Mesenchymal stem cell (in vitro differentiated cells and primary cell): ENCODE measurements at regions not wholly inside any gene's neighbourhood (a gene's known extent, or its start where the extent isn't known, plus 50 kb on each side); places are given as distances from the start of the nearest gene placed in this dataset.
"Not testable (repeated sequence)": the region's sequence is repeated elsewhere in the genome, so short reads cannot be mapped to it uniquely, and the experiment has no call there.

Source experiments
- DNase-seq: peaks from one replicate; pipeline ENCODE4 v3.0.0-alpha.2; 2013
- H2AFZ ChIP-seq: one replicate; pipeline ENCODE4 v1.6.1; 2013; ENCODE audit warnings: low read depth, mild to moderate bottlenecking, control low read depth, inconsistent platforms, low read length, moderate library complexity
- H2AK5ac ChIP-seq: 2 replicates; pipeline ENCODE4 v1.6.1; 2013; ENCODE audit warnings: low read length, moderate library complexity, mild to moderate bottlenecking, inconsistent platforms; ENCODE audit not compliant: severe bottlenecking
- H2BK120ac ChIP-seq: one replicate; pipeline ENCODE4 v1.6.1; 2013; ENCODE audit warnings: low read depth, mild to moderate bottlenecking, inconsistent platforms, low read length, moderate library complexity
- H2BK12ac ChIP-seq, 2 experiments: one replicate each; pipeline ENCODE4 v1.6.1; 2013; ENCODE audit warnings: inconsistent platforms in 2 of 2, low read length in 2 of 2, mild to moderate bottlenecking in 2 of 2, moderate library complexity in 2 of 2, control low read depth in 1 of 2
- H2BK15ac ChIP-seq: one replicate; pipeline ENCODE4 v1.6.1; 2013; ENCODE audit warnings: mild to moderate bottlenecking, low read depth, inconsistent platforms; ENCODE audit not compliant: poor library complexity, severe bottlenecking
- H2BK5ac ChIP-seq: 2 replicates; pipeline ENCODE4 v1.6.1; 2013; ENCODE audit warnings: low read depth, mild to moderate bottlenecking, low read length, control low read depth, inconsistent platforms; ENCODE audit not compliant: poor library complexity, severe bottlenecking
- H3K14ac ChIP-seq, 2 experiments: one replicate each; pipeline ENCODE4 v1.6.1; 2013; ENCODE audit warnings: inconsistent platforms in 2 of 2, low read length in 2 of 2, control low read depth in 1 of 2, mild to moderate bottlenecking in 1 of 2, moderate library complexity in 1 of 2
- H3K18ac ChIP-seq, 2 experiments: one replicate each; pipeline ENCODE4 v1.6.1; 2013; ENCODE audit warnings: inconsistent platforms in 2 of 2, low read length in 2 of 2, control low read depth in 1 of 2, low read depth in 1 of 2, mild to moderate bottlenecking in 1 of 2
- H3K23ac ChIP-seq, 2 experiments: one replicate each; pipeline ENCODE4 v1.6.1; 2013; ENCODE audit warnings: inconsistent platforms in 2 of 2, low read length in 2 of 2, mild to moderate bottlenecking in 2 of 2, moderate library complexity in 2 of 2, control low read depth in 1 of 2
- H3K27ac ChIP-seq: 2 replicates; pipeline ENCODE4 v1.5.1; 2013; ENCODE audit warnings: mild to moderate bottlenecking, moderate library complexity, low read length, control low read depth, inconsistent platforms; ENCODE audit not compliant: poor library complexity, severe bottlenecking
- H3K27me3 ChIP-seq, 2 experiments: 2 replicates each; pipeline versions ENCODE4 v1.6.1 to v1.7.0; 2013; ENCODE audit warnings: low read length in 2 of 2, mild to moderate bottlenecking in 2 of 2, moderate library complexity in 2 of 2, control low read depth in 1 of 2, inconsistent platforms in 1 of 2; ENCODE audit not compliant: control insufficient read depth in 1 of 2, insufficient read depth in 1 of 2
- H3K36me3 ChIP-seq, 2 experiments: 2 replicates each; pipeline versions ENCODE4 v1.6.1 to v1.7.0; 2013; ENCODE audit warnings: low read length in 2 of 2, control low read depth in 1 of 2, inconsistent platforms in 1 of 2, low read depth in 1 of 2, mild to moderate bottlenecking in 1 of 2; ENCODE audit not compliant: insufficient read depth in 2 of 2, control insufficient read depth in 1 of 2
- H3K4ac ChIP-seq, 2 experiments: one replicate each; pipeline ENCODE4 v1.6.1; 2013; ENCODE audit warnings: inconsistent platforms in 2 of 2, low read length in 2 of 2, mild to moderate bottlenecking in 2 of 2, moderate library complexity in 2 of 2, control low read depth in 1 of 2, low read depth in 1 of 2
- H3K4me1 ChIP-seq: 2 replicates; pipeline ENCODE4 v1.6.1; 2013; ENCODE audit warnings: low read depth, low read length, control low read depth; ENCODE audit not compliant: control insufficient read depth, insufficient read depth
- H3K4me2 ChIP-seq: 2 replicates; pipeline ENCODE4 v1.6.1; 2013; ENCODE audit warnings: low read length, mild to moderate bottlenecking, inconsistent platforms; ENCODE audit not compliant: poor library complexity, severe bottlenecking
- H3K4me3 ChIP-seq, 2 experiments: 2 replicates each; pipeline versions ENCODE4 v1.5.1 to v1.7.0; 2013; ENCODE audit warnings: low read length in 2 of 2, mild to moderate bottlenecking in 2 of 2, control low read depth in 1 of 2, low read depth in 1 of 2; ENCODE audit not compliant: insufficient read depth in 1 of 2
- H3K79me1 ChIP-seq: replicated peaks from 2 replicates; pipeline ENCODE4 v1.6.1; 2013; ENCODE audit warnings: mild to moderate bottlenecking, control low read depth, low read length, inconsistent platforms; ENCODE audit not compliant: poor library complexity, severe bottlenecking
- H3K9ac ChIP-seq: 2 replicates; pipeline ENCODE4 v1.7.0; 2013; ENCODE audit warnings: mild to moderate bottlenecking, low read length, moderate library complexity
- H3K9me3 ChIP-seq: 2 replicates; pipeline ENCODE4 v1.7.0; 2013; ENCODE audit warnings: mild to moderate bottlenecking, low read length; ENCODE audit not compliant: control insufficient read depth
- H4K8ac ChIP-seq: one replicate; pipeline ENCODE4 v1.6.1; 2013; ENCODE audit warnings: inconsistent platforms, mild to moderate bottlenecking, low read length, moderate library complexity
- H4K91ac ChIP-seq: one replicate; pipeline ENCODE4 v1.6.1; 2013; ENCODE audit warnings: mild to moderate bottlenecking, low read length, inconsistent platforms
- WGBS: methylation state at CpG from one replicate; pipeline ENCODE4 v1.1.7; 2013; ENCODE audit warnings: mixed read lengths; 5-methylcytosine and 5-hydroxymethylcytosine counted together

- Histone ChIP-seq H2BK12ac (no peak overlapping the region), H2AFZ (no peak overlapping the region), H3K14ac (no peak overlapping the region), H3K27ac (no peak overlapping the region), H2AK5ac (no peak overlapping the region), H3K4me2 (no peak overlapping the region), H3K4me1 (peaks cover 2% of the 10 kb centered on the region), H2BK15ac (no peak overlapping the region), H2BK120ac (no peak overlapping the region), H3K9ac (no peak overlapping the region), H3K27me3 (peaks cover 0 to 75% of the 10 kb centered on the region in 2 experiments), H3K9me3 (no peaks in the 10 kb centered on the region), H2BK5ac (no peak overlapping the region), H3K79me1 (no peaks in the 10 kb centered on the region), H3K4me3 (no peak overlapping the region), H4K91ac (no peak overlapping the region), H4K8ac (no peak overlapping the region), H3K18ac (no peak overlapping the region), H3K4ac (no peak overlapping the region), H3K36me3 (no peaks in the 10 kb centered on the region), H3K23ac (no peak overlapping the region)
- WGBS, result 93% methylated on average over 6 of the region's 6 CpGs
- DNase-seq, result no peak
Measured at GRCh38 chr3:72505539-72506405, 342.5 kb downstream of the SHQ1 start.

DNA sequence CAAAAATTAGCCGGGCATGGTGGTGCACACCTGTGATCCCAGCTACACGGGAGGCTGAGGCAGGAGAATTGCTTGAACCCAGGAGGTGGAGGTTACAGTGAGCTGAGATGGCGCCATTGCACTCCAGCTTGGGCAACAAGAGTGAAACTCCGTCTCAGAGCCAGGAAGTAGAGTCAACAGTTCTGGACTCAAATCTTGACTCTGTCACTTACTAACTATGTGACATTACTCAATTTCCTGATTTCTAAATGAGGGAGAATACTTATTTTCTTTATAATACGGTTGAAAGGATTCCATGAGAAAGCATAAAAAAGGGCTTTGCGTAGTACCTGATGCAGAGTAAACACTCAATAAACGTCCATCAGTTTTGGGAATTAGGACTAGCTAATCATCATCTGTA is 350.7 kb downstream of the SHQ1 start:
- not testable (repeated sequence) for H2AFZ ChIP-seq, H3K36me3 ChIP-seq, H3K14ac ChIP-seq, H3K27ac ChIP-seq, H2BK12ac ChIP-seq, H2BK5ac ChIP-seq, H4K8ac ChIP-seq, H3K18ac ChIP-seq, H2BK15ac ChIP-seq, H3K23ac ChIP-seq, H3K9ac ChIP-seq, H3K79me1 ChIP-seq, H2AK5ac ChIP-seq, H3K4me3 ChIP-seq, H3K4me1 ChIP-seq, H3K4me2 ChIP-seq, H2BK120ac ChIP-seq, H3K4ac ChIP-seq, DNase-seq, H4K91ac ChIP-seq
- H3K9me3 ChIP-seq, result peaks cover 21% of the 10 kb centered on the region
- peaks cover 0 to 59% of the 10 kb centered on the region in 2 experiments for H3K27me3 ChIP-seq
- 94% methylated on average over 5 of the region's 7 CpGs for WGBS

DNA sequence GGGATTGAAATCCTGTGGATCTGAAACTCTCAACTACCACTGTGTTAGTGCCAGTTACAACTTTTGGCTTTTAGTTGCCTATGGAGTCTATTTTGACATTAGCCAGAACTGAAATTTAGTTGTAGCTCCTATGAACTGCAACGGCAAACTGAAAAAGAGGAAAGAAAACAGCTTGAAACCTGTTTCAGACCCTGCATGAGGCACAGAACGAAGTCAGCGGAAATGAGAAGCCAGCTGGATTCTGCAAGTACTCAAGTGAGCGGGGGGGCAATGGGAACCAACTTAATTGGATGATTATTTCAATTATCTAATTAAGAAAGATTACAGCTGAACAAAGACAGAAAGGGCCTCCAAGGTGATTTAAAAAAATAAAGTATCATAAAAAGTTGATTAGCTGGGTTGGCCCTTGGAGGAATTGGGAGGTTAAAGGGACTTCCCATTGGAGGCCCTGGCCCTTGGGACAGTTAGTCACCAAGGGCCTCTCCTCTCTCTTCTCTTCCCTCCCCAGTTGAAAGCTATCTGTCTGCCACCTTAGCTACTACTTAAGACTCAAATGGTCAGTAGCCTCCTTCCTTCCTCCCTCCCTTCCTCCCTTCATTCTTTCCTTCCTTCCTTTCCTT is 352.1 kb downstream of the SHQ1 start:
- Histone ChIP-seq H2AK5ac (no peak overlapping the region), H3K4me3 (no peak overlapping the region), H2BK12ac (no peak overlapping the region), H3K23ac (no peak overlapping the region), H3K27me3 (peaks cover 0 to 55% of the 10 kb centered on the region in 2 experiments), H3K4ac (no peak overlapping the region), H3K36me3 (no peaks in the 10 kb centered on the region), H2BK5ac (no peak overlapping the region), H2BK120ac (no peak overlapping the region), H3K9me3 (peaks cover 21% of the 10 kb centered on the region), H4K91ac (no peak overlapping the region), H3K18ac (no peak overlapping the region), H3K14ac (no peak overlapping the region), H3K9ac (no peak overlapping the region), H2BK15ac (no peak overlapping the region), H3K4me2 (no peak overlapping the region), H3K79me1 (no peaks in the 10 kb centered on the region), H3K4me1 (peaks cover 6% of the 10 kb centered on the region), H4K8ac (no peak overlapping the region), H2AFZ (no peak overlapping the region), H3K27ac (no peak overlapping the region)
- no peak for DNase-seq
- 98% methylated on average over 3 of the region's 4 CpGs for WGBS

GRCh38 chr3:72494626-72495025 is 353.6 kb downstream of the SHQ1 start:
- Histone ChIP-seq H3K14ac (no peak overlapping the region), H3K4me1 (peaks cover 9% of the 10 kb centered on the region), H3K36me3 (no peaks in the 10 kb centered on the region), H2BK5ac (no peak overlapping the region), H3K23ac (no peak overlapping the region), H3K79me1 (no peaks in the 10 kb centered on the region), H4K91ac (no peak overlapping the region), H2AK5ac (no peak overlapping the region), H2BK120ac (no peak overlapping the region), H3K18ac (no peak overlapping the region), H2AFZ (no peak overlapping the region), H3K4ac (no peak overlapping the region), H2BK15ac (no peak overlapping the region), H4K8ac (no peak overlapping the region), H3K9me3 (peaks cover 21% of the 10 kb centered on the region), H3K27ac (no peak overlapping the region), H3K9ac (no peak overlapping the region), H2BK12ac (no peak overlapping the region), H3K4me3 (no peak overlapping the region), H3K27me3 (peaks cover 0 to 54% of the 10 kb centered on the region in 2 experiments), H3K4me2 (no peak overlapping the region)
- DNase-seq, result no peak
- WGBS, result 55% methylated on average over 1 of the region's 2 CpGs
